ENCODE measurements at regions not wholly inside any gene's neighbourhood (a gene's known extent, or its start where the extent isn't known, plus 50 kb on each side); places are given as distances from the start of the nearest gene placed in this dataset.

- TF ChIP-seq CTCF (conservative IDR thresholded peaks at IDR 0.05) (no peak), EZH2 (IDR thresholded peaks at IDR 0.05; ENCODE audit: low read depth) (no peak)
Observed at GRCh38 chr3:35392187-35392586, 247.1 kb upstream of the ARPP21 start.
